GM18519 (cell line): ENCODE measurements at regions not wholly inside any gene's neighbourhood (a gene's known extent, or its start where the extent isn't known, plus 50 kb on each side); places are given as distances from the start of the nearest gene placed in this dataset.
"Not testable (repeated sequence)": the region's sequence is repeated elsewhere in the genome, so short reads cannot be mapped to it uniquely, and the experiment has no call there.

Source experiments
- ATAC-seq: cut with Tn5 transposase; IDR thresholded peaks from one replicate; pipeline ENCODE4 v1.9.1; 2021; ENCODE audit warnings: mild to moderate bottlenecking, moderate library complexity; ENCODE audit not compliant: unreplicated experiment, low FRiP score

DNA sequence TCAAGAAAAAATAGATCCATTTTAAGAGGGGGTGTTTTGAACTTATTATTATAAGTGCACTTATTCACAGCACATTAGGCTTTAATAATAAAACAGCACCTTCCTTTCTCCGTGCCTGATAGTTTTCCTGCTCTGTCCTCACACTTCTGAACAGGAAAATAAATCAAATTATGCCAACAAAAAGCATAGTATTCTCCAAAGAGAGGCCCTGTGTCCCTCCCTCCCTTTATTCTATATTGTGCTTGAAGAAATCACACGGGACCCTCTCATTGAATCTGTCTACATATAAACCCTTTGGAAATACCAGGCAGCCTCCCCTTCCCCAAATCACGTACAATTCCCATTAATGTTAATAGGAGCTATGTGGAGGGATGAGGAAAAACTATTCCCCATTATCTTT is 462.9 kb upstream of the NRSN1 start:
- no peak for ATAC-seq

DNA sequence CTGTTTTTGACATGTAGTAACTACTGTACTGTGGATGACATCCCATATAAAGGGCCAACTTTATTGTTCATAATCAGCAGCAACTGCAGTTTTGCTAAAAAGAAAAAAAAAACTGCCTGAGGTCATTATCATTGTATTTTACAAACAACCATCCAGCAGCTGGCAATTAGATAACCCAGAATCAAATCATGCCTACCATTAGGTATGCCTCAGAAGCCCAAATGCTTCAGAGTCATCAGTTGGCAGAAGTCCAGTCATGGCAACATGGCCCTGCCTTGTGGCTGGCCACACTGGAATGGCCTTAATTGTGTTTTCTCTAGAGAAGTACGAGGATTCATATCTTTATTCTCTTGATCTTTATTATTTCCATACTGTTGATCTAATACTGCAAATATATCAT is 462.4 kb upstream of the NRSN1 start:
- no peak for ATAC-seq

GRCh38 chr6:23665911-23666310 is 460.1 kb upstream of the NRSN1 start:
- not testable (repeated sequence) for ATAC-seq

GRCh38 chr6:23672737-23673136 is 453.3 kb upstream of the NRSN1 start:
- no peak for ATAC-seq

DNA sequence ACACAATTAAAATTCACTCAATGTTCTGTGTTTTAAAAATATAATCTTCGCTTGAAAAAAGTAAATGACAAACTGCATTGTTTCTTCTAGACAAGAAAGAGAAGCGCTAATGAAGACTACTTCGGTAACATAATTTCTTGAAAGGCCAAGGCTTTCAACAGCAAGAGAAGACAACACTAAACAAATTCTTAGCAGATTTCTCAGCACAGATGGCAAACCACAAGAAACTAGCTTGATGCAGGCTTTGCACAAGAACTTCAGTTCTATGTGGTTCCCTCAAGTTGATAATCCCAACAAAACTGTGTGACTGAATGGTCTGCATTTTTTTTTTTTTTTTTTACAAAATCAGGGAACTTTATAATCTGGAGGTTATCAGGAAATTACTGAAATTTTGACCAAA is 447.4 kb upstream of the NRSN1 start:
- ATAC-seq = no peak

DNA sequence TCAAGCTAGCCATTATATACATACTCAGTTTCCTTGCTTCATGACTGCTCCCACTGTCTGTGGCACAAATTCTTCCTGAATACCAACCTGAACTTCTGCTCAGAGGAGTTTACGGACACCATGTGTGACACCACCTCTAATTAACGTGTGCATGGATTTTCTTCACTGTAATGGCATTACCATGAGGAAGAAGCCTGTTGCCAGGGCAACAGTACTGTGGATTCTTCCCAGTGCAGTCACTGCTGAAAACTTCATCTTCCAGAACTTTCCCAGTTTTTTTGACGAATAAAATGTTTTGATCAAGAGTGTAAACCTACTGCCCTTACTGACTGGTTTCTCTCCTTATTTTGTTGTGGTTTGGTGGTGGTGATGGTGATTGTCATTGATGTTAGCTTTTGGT is 444.3 kb upstream of the NRSN1 start:
- no peak for ATAC-seq

- ATAC-seq = no peak
These were observed 437.4 kb upstream of the NRSN1 start for GRCh38 chr6:23688650-23689049.

DNA sequence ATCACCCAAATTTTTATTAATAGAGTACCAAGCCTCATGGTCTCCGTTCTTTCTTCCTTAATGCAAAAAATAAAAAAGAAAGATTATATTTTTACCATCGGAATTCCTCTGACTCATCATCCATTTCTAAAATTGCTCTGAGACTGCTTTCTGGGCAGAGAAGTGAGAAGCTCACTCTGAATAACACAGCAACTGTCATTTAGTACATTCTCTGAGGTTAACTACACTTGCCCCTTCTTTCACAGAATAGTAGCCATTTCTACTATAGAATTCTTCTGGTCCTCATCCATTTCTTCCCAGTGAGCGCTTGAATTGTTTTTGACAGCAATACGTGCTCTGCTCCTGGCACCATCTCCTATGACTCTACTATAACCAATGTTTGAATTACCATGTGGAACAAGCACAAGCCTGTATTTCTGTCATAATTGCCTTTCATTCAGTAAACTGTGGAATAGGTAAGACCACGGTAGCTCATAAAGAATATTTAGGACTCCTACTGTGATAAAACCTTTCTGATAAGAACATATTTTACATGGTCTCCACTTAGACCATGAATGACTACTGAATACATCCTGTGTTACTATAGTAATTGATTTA is 435.5 kb upstream of the NRSN1 start:
- no peak for ATAC-seq

GRCh38 chr6:23692184-23692583 is 433.8 kb upstream of the NRSN1 start:
- ATAC-seq = no peak

DNA sequence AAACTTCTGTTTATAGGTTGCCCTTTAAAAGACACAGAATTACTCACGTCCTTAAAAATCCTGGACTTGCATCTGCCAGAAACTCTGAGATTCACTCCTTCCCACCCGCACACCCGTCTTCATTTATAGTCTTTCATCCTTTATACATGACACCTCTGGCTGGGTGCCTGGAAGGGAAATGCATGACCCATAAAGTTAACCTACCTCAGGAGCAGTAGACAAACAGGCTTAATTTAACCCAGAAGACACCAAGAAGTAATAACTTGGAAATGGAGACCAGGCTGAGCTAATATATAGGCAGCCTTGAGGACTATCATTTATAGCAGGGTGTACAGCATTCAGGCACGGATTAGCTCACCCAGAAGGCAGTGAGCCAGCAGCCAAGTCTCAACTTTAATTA is 429.0 kb upstream of the NRSN1 start:
- ATAC-seq = no peak

DNA sequence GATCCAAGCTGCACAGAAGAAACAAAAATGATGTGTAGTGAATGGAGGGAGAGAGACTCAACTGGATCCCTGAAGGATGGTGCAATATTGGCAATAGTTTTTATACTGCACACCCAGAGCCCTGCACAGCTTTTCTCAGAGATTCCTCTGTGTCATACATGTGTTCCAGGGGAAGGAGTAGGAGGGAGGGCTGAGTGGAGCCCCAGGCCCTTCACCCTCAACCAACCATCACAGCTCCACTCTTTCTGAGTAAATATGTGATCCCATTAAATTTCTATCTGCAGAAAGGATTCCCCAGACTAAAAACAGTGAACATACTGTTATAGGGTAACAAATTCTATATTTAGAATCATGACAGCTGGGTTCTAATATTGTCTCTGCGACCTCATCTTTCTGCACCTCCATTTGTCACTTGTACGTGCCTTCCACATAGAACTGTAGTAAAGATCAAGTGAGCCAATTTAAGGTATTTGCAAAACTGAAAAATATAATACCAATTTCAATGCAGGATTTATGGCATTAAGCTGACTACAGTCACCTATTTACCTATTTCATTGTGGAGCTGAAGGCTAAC is 421.4 kb upstream of the NRSN1 start:
- no peak for ATAC-seq

GRCh38 chr6:23705697-23706096 is 420.3 kb upstream of the NRSN1 start:
- ATAC-seq = no peak

GRCh38 chr6:23712756-23713155 is 413.3 kb upstream of the NRSN1 start:
- ATAC-seq = no peak

GRCh38 chr6:23713211-23713610 is 412.8 kb upstream of the NRSN1 start:
- no peak for ATAC-seq

GRCh38 chr6:23728707-23729106 is 397.3 kb upstream of the NRSN1 start:
- no peak for ATAC-seq

- no peak for ATAC-seq
These were observed 394.4 kb upstream of the NRSN1 start for GRCh38 chr6:23731609-23732008.

- ATAC-seq = no peak
These were observed 393.5 kb upstream of the NRSN1 start for GRCh38 chr6:23732521-23732920.

GRCh38 chr6:23735151-23735550 is 390.9 kb upstream of the NRSN1 start:
- ATAC-seq = no peak

DNA sequence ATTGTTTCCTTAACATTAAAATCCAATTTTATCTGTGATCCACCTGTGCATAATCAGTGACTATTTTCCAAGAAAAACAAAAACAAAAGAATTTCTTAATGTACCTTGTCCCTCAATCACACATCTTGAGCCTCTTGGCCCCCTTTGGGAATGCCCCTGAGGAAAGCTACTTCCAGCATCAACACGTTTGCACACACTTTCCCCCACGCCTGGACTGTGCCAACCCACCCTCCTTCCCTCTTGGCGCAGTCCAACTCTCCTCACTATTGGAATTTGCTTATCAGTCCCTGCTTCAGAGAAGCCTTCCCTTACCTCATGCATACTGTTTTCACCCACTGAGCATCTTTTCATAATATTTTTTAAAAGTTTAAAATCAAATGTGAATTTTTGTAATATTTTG is 389.4 kb upstream of the NRSN1 start:
- no peak for ATAC-seq

GRCh38 chr6:23747239-23747638 is 378.8 kb upstream of the NRSN1 start:
- no peak for ATAC-seq

DNA sequence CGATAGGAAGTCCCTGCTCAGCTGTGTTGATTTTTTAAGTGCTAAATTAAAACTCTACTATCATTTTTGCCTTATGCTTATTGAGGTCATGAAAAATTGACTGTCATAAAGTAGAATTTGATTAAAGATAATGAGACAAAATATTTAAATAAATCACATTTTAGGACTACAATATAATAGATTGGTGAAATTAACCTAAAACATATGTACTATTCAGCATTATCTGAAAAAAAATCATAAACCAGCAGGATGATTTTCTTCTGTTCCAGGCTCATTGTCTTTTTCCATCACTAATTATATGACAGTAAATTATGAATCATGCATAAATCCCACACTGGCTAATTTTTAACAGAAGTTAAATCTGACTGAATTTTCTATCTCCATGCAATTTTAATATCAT is 373.6 kb upstream of the NRSN1 start:
- ATAC-seq = no peak

GRCh38 chr6:23754197-23754596 is 371.8 kb upstream of the NRSN1 start:
- ATAC-seq = no peak

DNA sequence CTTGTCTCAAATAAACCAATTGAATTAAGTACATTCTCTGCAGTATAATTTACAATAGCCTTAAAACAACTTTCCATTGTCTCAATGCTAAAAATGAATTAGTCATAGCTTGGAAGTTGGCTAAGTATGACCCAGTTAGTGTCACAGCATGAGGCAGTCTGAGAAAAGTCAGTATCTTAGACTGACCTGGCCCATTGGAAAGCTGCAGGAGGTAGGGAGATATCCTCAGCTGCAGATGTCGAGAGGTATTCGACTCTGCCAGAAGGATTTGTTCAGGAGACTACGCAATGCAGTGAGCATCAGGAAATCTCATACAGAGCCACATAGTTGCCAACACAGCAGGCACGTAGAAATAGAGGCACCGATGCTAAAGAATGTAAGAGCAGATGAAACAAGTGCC is 350.9 kb upstream of the NRSN1 start:
- ATAC-seq = no peak
